EL (cell line): ENCODE measurements at regions not wholly inside any gene's neighbourhood (a gene's known extent, or its start where the extent isn't known, plus 50 kb on each side); places are given as distances from the start of the nearest gene placed in this dataset.

Experiments
- DNase-seq: peaks from one replicate; pipeline ENCODE4 v3.0.0-alpha.2; 2016

DNA sequence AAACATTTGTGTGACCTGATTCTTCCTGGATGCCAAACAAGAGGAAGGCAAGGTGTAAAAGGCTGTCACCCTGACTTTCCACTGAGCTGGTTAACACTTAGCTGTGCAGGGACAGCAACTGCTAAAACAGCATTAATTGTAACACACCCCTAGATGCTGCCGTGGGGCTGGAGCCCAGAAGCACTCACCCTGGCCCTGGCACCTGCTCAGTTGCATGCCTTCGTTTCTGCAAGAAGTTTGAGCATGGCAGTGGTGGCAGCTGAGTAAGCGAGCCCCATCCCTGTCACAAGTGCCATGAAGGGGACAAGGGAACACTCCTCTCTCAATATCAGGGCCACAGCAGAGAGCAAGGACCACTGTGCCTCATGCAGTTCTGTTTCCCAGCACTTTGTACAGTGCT, 330.2 kb downstream of the TMEM114 start:
- DNase-seq = no peak

DNA sequence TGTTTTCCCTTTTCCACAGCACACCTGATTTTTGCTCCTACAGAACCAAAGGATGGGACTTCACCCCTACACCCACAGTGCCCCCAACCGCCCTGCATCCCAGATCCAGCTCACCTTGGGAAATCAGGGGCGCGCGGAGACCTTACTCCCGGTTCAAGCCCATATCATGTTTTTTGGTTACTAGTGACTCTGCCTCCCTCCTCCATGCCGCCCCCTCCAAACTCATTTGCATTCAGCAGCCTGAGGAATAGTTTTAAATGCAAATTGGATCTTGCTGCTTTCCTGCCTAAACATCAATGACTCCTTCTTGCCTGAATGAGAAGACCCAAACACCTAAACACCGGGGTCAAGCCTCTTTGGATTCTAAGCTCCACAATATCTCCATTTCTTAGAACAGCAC, 331.8 kb downstream of the TMEM114 start:
- DNase-seq = no peak

DNA sequence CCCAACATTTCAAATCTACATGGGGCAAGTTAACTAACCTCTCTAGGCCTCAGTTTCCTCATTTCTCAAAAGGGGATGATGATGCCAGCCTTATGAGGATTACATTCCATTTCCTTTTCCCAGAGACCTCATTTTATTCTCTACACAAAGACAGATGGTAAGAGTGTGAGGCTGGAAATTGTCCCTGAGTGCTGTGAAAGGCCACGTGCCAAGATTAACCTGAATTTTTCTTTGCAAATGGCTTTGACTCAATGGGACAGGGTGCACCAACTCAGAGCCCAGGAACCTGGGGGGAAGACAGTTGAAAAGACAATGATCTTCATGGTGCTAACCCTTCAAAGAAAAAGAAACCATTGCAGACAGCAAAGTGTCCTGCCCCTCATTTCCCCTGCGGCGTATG, 332.8 kb downstream of the TMEM114 start:
- no peak for DNase-seq

DNA sequence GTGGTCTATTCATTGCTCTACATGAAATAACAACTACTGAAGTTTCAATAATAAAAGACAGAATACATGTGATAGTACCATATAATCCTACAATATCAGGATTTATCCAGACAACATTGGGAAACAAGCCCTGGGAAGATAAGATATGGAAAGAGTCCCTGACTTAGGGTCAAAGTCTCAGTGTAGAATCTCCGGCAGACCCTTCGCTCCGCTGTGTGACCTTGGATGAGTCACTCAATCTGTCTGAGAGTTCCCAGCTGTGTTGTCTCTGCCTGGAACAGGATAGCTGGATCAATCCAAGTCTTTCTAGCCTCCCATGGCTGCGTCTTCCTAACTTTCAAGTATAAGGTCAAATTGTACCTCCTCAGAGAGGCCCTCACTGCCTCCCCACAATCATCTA, 335.9 kb downstream of the TMEM114 start:
- no peak for DNase-seq

DNA sequence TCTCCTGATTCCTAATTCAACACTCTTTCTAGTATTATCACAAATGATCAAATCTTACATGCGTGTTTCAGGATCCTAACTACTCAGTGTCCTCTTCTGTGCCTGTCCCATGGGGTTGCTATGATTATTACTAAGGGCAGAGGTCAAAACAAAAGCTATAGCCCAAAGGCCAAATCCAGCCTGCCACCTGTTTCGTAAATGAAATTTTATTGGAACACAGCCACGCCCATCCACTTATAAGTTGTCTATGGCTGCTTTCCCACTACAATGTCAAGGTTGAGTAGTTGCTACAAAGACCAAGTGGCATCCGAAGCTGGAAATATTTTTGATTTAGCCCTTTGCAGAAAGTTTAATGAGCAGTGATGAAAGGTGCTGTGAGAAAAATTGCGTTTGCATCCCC, 336.6 kb downstream of the TMEM114 start:
- no peak for DNase-seq

DNA sequence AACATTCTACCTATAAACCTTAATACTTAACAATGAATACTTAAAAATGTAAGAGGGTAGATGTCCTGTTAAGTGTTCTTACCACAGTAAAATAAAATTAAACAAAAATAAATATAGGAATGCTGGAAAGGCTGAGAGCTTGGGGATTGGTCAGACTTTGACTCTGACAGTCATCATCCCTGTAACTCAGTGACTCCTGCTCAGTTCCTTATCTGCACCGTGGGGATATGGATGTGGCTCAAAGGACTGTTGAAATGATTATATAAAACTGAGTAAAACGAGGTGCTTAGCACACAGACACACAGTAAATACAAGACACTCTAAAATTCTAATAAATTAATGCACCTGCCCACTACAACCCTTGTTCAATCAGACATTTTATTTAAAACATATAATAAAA, 338.6 kb downstream of the TMEM114 start:
- DNase-seq = no peak

DNA sequence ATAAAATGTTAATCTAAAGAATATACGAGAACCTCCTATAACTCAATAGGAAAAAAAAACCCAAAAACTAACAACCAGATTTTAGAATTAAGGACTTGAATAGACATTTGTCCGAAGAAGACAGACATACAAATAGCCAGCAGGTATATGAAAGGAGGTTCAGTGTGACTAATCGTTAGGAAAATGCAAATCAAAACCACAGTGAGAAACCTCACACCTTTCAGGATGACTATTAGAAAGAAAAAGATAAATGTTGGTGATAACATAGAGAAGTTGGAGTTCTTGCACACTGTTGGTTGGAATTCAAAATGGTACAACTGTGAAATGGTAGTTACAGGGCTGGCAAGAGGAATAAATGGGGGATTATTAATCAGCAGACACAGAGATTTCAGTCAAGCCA, 339.0 kb downstream of the TMEM114 start:
- no peak for DNase-seq

DNA sequence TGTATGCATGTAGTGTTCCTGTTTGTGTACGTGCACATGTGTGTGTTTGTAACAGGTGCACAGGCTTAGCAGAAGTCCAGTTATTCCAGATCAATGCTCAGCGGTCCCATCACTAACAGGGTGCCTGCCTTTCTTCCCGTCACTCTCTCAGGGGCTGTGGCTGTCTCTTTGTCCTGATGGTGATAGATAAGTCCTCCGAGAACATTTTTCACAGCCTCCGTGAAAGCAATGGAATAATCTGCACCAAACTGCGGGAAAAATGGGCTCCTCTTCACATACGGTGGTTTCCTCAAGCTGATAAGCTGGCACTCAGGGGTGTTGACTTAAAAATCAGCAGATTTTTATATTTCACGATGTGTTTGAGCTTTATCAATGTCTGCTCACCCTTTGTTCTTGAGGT, 342.3 kb downstream of the TMEM114 start:
- DNase-seq = no peak

DNA sequence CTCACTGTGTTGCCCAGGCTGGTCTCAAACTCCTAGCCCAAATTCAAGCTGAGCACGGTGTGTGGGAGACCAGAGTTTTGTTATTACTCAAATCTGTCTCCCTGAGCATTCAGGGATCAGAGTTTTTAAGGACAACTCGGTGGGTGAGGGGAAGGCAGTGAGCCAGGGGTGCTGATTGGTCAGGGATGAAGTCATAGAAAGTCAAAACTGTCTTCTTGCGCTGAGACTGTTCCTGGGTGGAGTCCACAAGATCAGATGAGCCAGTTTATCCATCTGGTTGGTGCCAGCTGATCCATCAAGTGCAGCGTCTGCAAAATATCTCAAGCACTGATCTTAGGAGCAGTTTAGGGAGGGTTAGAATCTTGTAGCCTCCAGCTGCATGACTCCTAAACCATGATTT, 346.3 kb downstream of the TMEM114 start:
- no peak for DNase-seq

DNA sequence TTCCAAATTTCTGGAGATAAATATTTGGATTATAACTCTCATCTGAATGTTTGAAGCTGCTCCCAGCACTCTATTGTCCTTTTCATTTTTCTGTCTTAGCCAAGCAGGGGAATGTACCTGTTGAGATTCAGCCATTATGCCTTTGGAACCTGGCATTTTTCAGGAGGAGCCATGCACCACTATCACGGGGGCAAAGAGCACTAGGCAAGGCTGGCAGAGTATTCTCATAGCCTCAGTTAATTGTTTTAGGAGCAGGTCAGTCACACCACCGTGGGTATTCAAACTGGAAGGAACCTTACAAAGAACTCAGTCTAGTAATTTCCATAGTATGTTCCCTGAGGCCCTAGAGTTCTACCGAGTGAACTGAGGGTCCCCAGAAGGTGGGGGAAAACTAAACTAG, 348.9 kb downstream of the TMEM114 start:
- DNase-seq = no peak

DNA sequence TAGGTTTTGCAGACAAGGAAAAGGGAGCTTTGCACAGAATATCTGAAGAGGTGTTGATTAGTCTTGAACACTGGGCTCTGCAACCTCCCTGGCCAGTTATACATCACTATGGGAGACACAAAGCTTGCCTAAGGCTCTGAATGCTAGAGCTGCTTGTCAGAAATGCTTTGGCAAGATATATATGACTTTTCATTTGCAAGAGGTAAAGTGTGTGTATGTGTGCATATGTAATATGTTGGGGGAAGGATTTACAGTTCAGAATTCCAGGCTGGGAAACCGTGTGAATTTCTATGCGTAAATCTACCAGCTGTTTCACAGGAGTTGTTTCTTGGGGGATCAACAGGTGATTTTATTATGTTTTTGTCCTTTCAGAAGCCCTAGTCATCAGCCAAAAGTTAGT, 350.9 kb downstream of the TMEM114 start:
- DNase-seq = no peak

DNA sequence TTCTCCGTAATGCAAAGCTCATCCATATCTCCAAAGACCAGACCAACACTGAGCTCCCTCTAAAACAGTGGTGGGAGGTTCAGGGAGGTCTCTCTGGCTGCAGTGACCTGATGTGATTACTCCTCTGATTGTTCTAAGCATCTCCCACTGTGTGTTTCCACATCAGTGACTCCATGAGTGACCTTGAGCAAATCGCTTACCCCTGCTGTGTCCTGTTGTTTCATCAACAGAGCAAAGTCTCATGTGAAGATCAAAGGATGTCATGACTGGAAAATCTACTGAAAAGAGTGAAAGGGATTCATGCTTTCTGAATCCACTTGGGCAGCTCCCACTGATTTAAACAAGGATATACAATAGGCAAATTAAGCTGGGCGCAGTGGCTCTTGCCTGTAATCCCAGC, 352.9 kb downstream of the TMEM114 start:
- no peak for DNase-seq

DNA sequence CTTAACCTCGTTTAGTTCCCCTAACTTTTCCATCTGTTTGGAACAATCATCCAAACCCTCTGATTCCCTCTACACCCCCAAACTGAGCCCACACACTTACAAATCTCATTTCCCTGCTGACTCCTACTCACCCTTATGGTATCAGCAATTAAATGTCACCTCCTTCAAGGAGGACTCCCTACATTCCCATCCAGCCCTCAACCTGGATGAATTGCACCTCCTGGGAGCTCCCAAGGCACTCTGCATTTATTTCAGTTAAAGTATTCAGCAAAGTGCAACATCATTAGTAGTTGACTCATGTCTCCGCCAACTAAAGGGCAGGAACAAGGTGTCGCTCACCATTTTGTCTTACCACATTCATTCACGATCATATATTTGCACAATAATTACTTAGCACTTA, 353.5 kb downstream of the TMEM114 start:
- no peak for DNase-seq

DNA sequence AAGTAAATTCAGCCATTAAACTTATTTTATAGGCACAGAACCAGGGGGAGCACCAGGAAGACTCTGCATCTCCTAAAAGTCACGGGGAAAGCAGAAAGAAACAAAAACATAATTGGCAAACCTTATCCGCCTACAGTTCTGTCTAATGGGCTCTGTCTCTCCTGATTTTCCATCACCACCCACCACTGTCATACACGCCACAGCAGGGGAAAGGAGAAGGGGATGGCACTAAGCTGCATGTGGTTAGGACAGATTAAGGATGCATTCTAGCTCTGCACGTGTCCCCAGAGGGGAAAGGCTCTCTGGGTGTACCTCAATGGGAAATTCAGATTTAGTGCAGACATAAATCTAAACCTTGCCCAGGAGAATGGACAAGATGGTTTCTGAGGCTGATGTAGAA, 359.8 kb downstream of the TMEM114 start:
- DNase-seq = no peak

DNA sequence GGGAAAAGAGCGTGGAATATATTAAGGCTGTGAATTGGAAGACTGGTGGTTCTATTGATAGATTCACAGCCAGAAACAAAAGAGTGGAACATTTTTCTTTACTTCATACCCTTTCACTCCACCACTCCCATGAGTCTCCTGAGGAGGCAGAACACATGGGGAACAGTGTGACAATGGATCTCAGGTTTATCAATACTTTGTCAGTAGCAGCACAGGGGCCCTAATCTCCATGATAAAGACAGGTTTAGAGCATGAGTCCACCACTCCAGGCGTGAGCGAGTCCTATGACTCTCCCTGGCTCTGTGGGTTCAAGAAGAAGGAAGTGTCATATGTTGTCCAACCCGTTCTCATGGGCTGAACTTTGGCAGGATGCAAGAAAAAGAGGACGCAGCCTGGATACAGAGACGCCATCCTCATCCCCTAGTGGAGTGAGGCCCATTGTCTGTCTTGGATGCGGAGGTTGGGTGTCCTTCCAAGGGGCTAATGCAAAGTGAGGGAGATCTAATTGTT, 361.2 kb downstream of the TMEM114 start:
- no peak for DNase-seq

DNA sequence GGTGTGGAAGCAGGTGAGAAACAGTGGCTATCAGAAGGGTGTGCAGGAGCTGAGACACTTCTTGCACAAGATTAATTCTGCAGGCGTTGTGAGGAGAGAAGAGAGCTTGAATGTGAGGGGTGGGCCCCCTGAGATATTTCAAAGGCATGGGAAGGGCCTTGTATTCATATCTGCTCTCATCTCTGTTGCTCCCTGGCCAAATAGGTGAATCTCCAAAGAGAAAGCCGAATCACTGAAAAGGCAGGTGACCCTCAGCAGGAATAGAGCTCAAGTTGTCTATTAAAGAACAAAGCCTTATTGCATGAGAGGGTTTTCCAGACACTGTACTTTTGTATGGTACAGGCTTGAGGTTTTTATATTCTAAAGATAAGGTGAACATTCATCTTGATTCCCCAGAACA, 373.1 kb downstream of the TMEM114 start:
- DNase-seq = no peak

DNA sequence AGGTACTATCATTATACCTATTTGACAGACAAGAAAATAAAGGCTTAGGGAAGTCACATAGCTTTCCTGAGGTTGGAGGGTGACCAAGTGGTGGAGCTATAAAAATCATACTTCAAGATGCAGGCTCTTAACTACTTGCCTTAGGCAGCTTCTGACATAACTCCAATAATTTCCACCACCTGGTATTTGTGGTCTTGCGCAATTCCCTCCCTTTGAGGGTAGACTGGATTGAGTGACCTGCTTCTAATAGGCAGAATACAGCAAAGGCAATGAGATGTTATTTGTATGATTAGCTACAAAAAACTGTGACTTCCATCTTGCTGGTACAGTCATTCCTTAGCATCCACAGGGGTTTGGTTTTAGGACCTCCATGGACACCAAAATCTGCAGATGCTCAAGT, 385.5 kb downstream of the TMEM114 start:
- no peak for DNase-seq

DNA sequence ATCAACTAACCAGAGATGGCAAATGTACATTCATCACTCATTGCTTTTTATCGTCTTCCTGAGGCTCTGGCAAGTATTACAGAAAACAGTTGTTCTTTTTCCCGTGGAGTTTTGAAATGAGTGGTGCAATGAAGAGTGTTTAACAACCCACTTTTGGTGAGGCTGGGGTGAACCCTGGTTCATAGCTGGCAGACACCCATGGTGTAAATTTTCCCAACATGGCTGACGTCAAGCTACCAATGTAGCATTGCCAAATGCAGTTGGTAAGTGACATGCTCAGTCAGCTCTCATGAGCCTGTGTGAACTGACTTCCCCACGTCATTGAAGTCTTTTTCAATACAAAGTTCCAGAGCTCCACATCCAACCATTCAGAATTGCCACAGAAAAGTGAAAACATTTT, 386.2 kb downstream of the TMEM114 start:
- DNase-seq = no peak

DNA sequence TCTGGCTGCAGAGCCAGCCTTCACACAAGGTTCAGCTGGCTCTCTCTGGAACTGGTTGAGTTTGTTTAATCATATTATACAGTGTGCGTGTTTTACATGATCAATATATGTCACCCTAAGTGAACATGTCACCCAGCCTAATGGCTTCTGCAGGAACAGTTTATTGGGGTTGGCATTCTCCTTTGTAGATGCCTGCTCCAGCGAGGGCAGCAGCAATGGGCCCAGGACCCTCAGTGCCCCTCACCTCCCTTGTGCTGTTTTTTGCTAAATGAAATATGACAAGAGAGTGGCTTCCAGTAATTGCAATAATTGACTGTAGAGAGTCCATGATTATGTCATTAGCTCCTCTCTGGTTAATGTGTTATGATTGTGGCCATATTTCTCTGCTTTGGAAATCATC, 387.2 kb downstream of the TMEM114 start:
- DNase-seq = no peak

DNA sequence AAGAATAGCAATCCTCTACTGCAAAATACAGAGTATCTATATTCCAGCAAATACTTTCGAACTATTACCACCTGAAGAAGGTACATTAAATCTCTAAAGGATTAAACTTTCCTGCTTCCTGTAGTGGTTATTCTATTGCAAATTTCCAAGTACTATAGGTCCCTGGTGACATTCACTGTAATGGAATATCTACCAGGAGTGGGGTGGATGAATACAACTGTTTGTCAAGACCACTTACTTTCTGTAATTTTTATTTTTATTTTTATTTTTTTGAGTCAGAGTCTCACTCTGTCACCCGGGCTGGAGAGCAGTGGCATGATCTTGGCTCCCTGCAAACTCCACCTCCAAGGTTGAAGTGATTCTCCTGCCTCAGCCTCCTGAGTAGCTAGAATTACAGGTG, 389.5 kb downstream of the TMEM114 start:
- DNase-seq = no peak

DNA sequence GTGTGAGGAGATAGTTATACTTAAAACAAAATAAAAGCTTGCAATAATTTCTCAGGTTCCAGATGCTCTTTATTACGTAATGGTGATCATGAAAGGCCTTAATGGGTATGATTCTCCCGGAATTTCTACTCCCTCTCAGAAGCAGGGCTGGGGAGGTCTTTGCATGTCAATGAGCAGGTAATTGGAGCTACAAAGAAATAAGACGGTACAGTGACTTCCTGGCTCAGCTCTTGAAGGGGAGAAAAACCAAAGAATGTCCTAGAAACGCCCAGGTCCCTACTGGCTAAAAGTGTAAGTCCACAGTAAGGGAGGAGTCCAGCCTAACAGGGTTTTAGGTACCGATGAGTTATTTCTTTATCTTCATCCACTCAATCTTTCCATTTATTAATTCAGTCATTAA, 390.9 kb downstream of the TMEM114 start:
- DNase-seq = no peak

DNA sequence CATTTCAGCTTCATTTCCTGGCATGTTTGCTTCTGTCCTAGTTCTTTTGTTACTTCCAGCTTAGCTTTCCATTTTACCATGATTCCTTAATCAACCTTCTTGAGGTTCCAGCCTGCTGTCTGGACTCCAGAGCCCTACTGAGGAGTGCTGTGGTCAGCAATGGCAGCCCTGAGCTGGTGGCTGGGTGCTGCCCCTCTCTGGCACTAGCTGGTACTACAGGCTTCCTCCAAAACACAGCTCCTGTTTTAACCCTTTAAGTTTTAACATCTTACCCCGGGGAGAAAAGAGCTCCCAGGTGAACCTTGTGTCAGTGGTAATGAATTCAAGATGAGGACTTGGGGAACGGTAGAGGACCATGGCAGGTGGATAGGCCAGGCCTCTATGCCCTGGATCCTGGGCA, 395.5 kb downstream of the TMEM114 start:
- DNase-seq = no peak

DNA sequence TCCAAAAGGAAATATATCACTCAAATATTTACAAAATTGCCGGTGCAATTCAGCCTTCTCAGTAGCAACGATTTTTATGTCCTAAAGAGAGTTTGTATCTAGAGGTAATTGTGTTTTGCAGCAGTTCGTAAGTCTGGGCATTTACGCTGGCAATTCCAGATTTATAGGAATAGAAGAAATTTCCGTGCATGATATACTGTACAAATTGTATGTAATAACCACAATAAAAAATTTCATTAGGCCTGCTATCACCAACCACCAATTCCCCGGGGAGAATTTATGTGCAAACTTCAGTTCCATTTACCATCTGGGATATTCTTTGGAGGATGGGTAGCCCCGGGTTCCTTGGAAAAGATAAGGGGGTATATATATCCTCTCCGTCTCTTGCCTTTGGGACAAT, 401.5 kb downstream of the TMEM114 start:
- DNase-seq = no peak

DNA sequence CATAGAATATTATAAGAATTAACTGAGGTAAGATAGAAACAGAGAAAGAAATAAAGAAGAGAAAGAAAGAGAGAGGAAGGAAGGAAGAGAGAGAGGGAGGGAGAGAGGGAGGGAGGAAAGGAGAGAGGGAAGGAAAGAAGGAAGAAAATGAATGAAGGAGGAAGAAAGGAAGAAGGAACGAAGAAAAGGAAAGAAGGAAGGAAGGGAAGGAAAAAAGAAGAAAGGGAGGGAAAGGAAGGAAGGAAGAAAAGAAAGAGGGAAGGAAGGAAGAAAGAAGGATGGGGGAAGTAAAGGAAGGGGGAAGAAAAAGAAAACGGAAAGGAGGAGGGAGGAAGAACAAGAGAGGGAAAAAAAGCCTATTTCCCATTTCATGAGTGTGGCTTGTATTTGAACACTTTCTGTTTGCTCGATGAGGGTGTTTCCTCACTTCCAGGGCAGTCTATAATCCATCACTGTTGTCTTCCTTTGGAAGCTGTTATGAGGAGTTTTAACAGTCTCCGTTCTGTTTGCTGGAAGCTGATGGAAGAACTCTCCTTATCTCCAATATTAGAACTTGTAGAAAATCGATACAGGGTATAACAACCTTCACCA, 402.4 kb downstream of the TMEM114 start:
- DNase-seq = no peak

DNA sequence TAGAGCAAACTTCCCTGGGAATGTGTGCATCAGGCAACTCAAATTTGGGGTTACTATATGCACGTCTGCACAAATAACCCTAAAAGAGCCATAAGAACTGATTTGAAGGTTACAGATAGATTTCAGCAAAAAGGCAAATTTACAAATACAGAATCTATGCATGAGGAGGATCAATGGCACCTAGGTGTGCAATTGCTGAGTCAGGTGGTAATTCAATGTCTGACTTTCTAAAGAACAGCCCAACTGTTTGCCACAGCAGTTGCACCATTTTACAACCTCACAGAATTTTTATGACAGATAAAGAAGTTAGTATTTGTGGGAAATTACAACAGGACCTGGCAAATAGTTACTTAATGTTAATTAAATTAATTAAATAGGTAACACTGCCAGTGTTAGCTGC, 405.5 kb downstream of the TMEM114 start:
- no peak for DNase-seq
